Calu3 (cell line): ENCODE measurements at regions not wholly inside any gene's neighbourhood (a gene's known extent, or its start where the extent isn't known, plus 50 kb on each side); places are given as distances from the start of the nearest gene placed in this dataset.

Experiments used
- BruUV-seq: library from RNA; stranded (reverse); fragments of 400-500 nt; replicated peaks from 2 replicates; lab custom pipeline; 2021; lab: Mats Ljungman, UMichigan
- CTCF ChIA-PET: fragments of 300-600 bp; sonication (Branson Sonifier 250); formaldehyde crosslinking; loops from one replicate; lab custom pipeline; 2022; ENCODE audit warnings: antibody characterized with exemption; lab: Charles Lee
- DNase-seq: peaks from one replicate; pipeline ENCODE4 v3.0.0; 2022
- H3K27ac Mint-ChIP-seq: one replicate; pipeline ENCODE4 v1.8.0; 2022; ENCODE audit warnings: mixed read lengths; ENCODE audit not compliant: unreplicated experiment
- H3K27me3 Mint-ChIP-seq: one replicate; pipeline ENCODE4 v1.8.0; 2022; ENCODE audit warnings: mixed read lengths; ENCODE audit not compliant: unreplicated experiment
- H3K36me3 Mint-ChIP-seq: one replicate; pipeline ENCODE4 v1.8.0; 2022; ENCODE audit warnings: mild to moderate bottlenecking, moderate library complexity, mixed read lengths; ENCODE audit not compliant: insufficient read depth, unreplicated experiment
- H3K4me1 Mint-ChIP-seq: one replicate; pipeline ENCODE4 v1.8.0; 2022; ENCODE audit warnings: mild to moderate bottlenecking, low read depth, mixed read lengths; ENCODE audit not compliant: unreplicated experiment
- H3K4me3 Mint-ChIP-seq: one replicate; pipeline ENCODE4 v1.8.0; 2022; ENCODE audit warnings: mild to moderate bottlenecking, low read depth, moderate library complexity, mixed read lengths; ENCODE audit not compliant: unreplicated experiment
- H3K9me3 Mint-ChIP-seq: one replicate; pipeline ENCODE4 v1.8.0; 2022; ENCODE audit warnings: low read depth, mixed read lengths; ENCODE audit not compliant: unreplicated experiment
- intact Hi-C: fragments of 100-400 bp; cut with micrococcal nuclease; formaldehyde crosslinking; loops from one replicate; pipeline ENCODE4 v1.10.0; 2022; ENCODE audit not compliant: unreplicated experiment
- TF ChIP-seq, protein P1 (sequence below): fragments of 200-600 bp; IDR thresholded peaks from one replicate; pipeline ENCODE4 v1.8.0; 2022; ENCODE audit warnings: antibody characterized with exemption; ENCODE audit not compliant: unreplicated experiment

DNA sequence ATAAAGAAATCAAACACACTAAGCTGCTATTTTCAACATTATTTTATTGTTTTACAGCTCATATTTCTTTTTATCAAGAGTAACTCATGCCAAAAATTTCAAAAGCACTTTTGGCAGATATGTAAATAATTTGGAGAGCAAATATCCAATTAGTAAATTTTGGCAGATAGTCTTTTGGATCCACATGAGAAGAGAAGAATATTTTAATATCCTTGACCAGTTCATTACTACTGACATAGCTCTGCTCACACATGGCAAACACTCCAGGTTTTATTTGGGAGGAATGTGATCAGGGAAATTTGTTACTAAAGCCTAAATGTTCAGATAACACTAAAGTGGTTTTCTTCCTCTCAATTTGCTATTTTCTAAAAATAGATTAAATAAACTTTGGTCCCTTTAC, 1054.3 kb downstream of the FAT4 start:
- no peaks in the 10 kb centered on the region for H3K9me3 Mint-ChIP-seq
- no TSS peak for BruUV-seq
- H3K36me3 Mint-ChIP-seq: no peaks in the 10 kb centered on the region
- H3K4me1 Mint-ChIP-seq: no peaks in the 10 kb centered on the region
- no peak overlapping the region for H3K27ac Mint-ChIP-seq
- no peak for DNase-seq
- intact Hi-C loops: no loop called here
- H3K27me3 Mint-ChIP-seq: no peaks in the 10 kb centered on the region
- TF ChIP-seq, protein P1, sequence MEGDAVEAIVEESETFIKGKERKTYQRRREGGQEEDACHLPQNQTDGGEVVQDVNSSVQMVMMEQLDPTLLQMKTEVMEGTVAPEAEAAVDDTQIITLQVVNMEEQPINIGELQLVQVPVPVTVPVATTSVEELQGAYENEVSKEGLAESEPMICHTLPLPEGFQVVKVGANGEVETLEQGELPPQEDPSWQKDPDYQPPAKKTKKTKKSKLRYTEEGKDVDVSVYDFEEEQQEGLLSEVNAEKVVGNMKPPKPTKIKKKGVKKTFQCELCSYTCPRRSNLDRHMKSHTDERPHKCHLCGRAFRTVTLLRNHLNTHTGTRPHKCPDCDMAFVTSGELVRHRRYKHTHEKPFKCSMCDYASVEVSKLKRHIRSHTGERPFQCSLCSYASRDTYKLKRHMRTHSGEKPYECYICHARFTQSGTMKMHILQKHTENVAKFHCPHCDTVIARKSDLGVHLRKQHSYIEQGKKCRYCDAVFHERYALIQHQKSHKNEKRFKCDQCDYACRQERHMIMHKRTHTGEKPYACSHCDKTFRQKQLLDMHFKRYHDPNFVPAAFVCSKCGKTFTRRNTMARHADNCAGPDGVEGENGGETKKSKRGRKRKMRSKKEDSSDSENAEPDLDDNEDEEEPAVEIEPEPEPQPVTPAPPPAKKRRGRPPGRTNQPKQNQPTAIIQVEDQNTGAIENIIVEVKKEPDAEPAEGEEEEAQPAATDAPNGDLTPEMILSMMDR: no peak
- no peak overlapping the region for H3K4me3 Mint-ChIP-seq
- CTCF ChIA-PET: no interaction called here

DNA sequence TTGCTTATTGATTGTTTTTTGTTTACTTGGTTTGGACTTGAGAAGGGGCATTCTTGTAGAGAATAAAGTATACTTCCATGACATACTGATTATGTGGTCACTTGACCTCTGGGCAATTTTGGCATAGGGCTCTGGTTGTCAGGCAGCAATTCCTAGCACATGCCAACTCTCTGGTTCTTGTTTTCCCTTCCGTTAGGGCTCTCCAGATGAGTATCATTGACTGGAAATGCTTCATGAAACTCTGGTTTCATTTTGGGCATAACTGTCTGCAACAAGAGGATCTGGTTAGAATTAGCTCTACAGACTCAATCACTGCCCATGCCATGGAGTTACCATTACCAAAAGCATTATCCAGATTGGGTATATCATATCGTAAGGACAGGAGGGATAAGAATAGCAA, 1057.9 kb downstream of the FAT4 start:
- no peak overlapping the region for H3K27ac Mint-ChIP-seq
- CTCF ChIA-PET: no interaction called here
- H3K9me3 Mint-ChIP-seq: no peaks in the 10 kb centered on the region
- no peak overlapping the region for H3K4me3 Mint-ChIP-seq
- no peak for DNase-seq
- no peaks in the 10 kb centered on the region for H3K4me1 Mint-ChIP-seq
- H3K27me3 Mint-ChIP-seq: no peaks in the 10 kb centered on the region
- TF ChIP-seq, protein P1: no peak
- H3K36me3 Mint-ChIP-seq: no peaks in the 10 kb centered on the region
- BruUV-seq: no TSS peak
- intact Hi-C loops: no loop called here

- H3K36me3 Mint-ChIP-seq: no peaks in the 10 kb centered on the region
- no peak overlapping the region for H3K27ac Mint-ChIP-seq
- intact Hi-C loops: no loop called here
- CTCF ChIA-PET: no interaction called here
- DNase-seq: no peak
- no peaks in the 10 kb centered on the region for H3K9me3 Mint-ChIP-seq
- H3K4me1 Mint-ChIP-seq: no peaks in the 10 kb centered on the region
- no TSS peak for BruUV-seq
- TF ChIP-seq, protein P1: no peak
- no peaks in the 10 kb centered on the region for H3K27me3 Mint-ChIP-seq
- H3K4me3 Mint-ChIP-seq: no peak overlapping the region
Measured at GRCh38 chr4:126375462-126376054, 1060.8 kb downstream of the FAT4 start.

- Mint-ChIP-seq H3K4me3 (no peak overlapping the region), H3K9me3 (no peaks in the 10 kb centered on the region), H3K27me3 (no peaks in the 10 kb centered on the region), H3K27ac (no peak overlapping the region), H3K36me3 (no peaks in the 10 kb centered on the region), H3K4me1 (no peaks in the 10 kb centered on the region)
- no peak for DNase-seq
- CTCF ChIA-PET: no interaction called here
- intact Hi-C loops: no loop called here
- no TSS peak for BruUV-seq
- TF ChIP-seq, protein P1: no peak
Measured at GRCh38 chr4:126385954-126386353, 1071.2 kb downstream of the FAT4 start.
